Tibial nerve (tissue), 4 donors: ENCODE measurements at regions not wholly inside any gene's neighbourhood (a gene's known extent, or its start where the extent isn't known, plus 50 kb on each side); places are given as distances from the start of the nearest gene placed in this dataset.

Experiments
- EP300 ChIP-seq, 2 donors: sonication (generic); formaldehyde crosslinking; IDR thresholded peaks; one replicate each; pipeline ENCODE4 v1.6.1; 2017; ENCODE audit warnings: antibody characterized with exemption in 2 of 2, mild to moderate bottlenecking in 1 of 2
- TF ChIP-seq, protein P1 (sequence below), 5 experiments: fragments of 200-600 bp in 3 of 5; fragments of 450-650 bp in 2 of 5; sonication (generic) in 3 of 5; IDR thresholded peaks; one replicate each; pipeline ENCODE4 v1.5.1; 2016 to 2019; ENCODE audit warnings: antibody characterized with exemption in 5 of 5, mild to moderate bottlenecking in 3 of 5, moderate library complexity in 2 of 5

DNA sequence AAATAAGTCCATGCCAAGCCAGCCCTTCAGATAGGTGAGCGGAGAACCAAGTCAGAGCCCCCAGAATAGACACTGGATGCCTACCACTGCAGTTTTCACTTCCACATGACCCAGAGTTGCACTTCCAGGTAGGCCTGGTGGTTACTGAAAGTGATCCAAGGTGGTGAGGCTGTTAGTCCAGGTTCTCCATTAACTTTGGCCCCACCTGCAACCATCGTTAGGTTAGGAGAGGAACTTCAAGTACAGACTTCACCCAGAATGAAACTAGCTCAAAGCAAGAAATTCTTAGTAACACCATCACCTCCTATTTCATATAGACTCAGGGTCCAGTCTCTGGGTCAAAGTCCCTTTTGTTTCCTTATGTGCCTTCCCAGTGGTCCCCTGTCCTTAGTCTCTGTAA is 293.1 kb upstream of the ID2 start:
- TF ChIP-seq, protein P1, sequence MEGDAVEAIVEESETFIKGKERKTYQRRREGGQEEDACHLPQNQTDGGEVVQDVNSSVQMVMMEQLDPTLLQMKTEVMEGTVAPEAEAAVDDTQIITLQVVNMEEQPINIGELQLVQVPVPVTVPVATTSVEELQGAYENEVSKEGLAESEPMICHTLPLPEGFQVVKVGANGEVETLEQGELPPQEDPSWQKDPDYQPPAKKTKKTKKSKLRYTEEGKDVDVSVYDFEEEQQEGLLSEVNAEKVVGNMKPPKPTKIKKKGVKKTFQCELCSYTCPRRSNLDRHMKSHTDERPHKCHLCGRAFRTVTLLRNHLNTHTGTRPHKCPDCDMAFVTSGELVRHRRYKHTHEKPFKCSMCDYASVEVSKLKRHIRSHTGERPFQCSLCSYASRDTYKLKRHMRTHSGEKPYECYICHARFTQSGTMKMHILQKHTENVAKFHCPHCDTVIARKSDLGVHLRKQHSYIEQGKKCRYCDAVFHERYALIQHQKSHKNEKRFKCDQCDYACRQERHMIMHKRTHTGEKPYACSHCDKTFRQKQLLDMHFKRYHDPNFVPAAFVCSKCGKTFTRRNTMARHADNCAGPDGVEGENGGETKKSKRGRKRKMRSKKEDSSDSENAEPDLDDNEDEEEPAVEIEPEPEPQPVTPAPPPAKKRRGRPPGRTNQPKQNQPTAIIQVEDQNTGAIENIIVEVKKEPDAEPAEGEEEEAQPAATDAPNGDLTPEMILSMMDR (IDR thresholded peaks at IDR 0.05) = no peak
- no peak for TF ChIP-seq EP300 (IDR thresholded peaks at IDR 0.05)
